Body of pancreas (tissue), 4 donors: ENCODE measurements at regions not wholly inside any gene's neighbourhood (a gene's known extent, or its start where the extent isn't known, plus 50 kb on each side); places are given as distances from the start of the nearest gene placed in this dataset.

Experiments used
- POLR2A ChIP-seq, 3 donors: fragments of 450-650 bp; IDR thresholded peaks; one replicate each; pipeline ENCODE4 v1.6.1; 2016; ENCODE audit warnings: antibody characterized with exemption in 3 of 3, mild to moderate bottlenecking in 2 of 3
- TF ChIP-seq, protein P1 (sequence below), 7 experiments: fragments of 450-650 bp in 4 of 7; fragments of 200-600 bp in 3 of 7; sonication (generic) in 3 of 7; IDR thresholded peaks; one replicate each; pipeline ENCODE4 v1.5.1; 2016 to 2019; ENCODE audit warnings: antibody characterized with exemption in 7 of 7

DNA sequence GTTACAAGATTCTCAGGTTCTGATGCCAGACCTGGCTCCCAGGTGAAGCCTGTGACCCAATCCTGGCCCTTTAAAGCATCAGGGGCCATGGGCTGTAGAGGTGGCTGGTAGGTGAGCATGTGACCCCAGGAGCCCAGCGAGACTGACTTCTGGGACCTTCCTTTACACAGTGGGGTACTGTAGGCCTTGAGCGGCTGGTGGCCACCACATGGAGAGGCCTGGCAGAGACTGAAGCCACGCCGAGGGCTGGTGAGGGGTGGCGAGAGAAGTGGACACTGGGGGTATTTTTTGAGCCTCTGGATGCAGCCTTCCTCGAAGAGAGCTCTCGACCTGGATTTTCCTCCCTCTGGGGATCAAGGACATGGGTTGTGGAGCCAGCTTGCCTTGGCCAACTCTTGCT is 71.2 kb upstream of the ITGA11 start:
- TF ChIP-seq, protein P1, sequence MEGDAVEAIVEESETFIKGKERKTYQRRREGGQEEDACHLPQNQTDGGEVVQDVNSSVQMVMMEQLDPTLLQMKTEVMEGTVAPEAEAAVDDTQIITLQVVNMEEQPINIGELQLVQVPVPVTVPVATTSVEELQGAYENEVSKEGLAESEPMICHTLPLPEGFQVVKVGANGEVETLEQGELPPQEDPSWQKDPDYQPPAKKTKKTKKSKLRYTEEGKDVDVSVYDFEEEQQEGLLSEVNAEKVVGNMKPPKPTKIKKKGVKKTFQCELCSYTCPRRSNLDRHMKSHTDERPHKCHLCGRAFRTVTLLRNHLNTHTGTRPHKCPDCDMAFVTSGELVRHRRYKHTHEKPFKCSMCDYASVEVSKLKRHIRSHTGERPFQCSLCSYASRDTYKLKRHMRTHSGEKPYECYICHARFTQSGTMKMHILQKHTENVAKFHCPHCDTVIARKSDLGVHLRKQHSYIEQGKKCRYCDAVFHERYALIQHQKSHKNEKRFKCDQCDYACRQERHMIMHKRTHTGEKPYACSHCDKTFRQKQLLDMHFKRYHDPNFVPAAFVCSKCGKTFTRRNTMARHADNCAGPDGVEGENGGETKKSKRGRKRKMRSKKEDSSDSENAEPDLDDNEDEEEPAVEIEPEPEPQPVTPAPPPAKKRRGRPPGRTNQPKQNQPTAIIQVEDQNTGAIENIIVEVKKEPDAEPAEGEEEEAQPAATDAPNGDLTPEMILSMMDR (IDR thresholded peaks at IDR 0.05): no peak
- TF ChIP-seq POLR2A (IDR thresholded peaks at IDR 0.05): no peak
